T-helper 17 cell (primary cell): ENCODE measurements at regions not wholly inside any gene's neighbourhood (a gene's known extent, or its start where the extent isn't known, plus 50 kb on each side); places are given as distances from the start of the nearest gene placed in this dataset.
A peak's percentile ranks its signal among the peaks of the same experiment; 100 is the strongest.
"Not testable (repeated sequence)": the region's sequence is repeated elsewhere in the genome, so short reads cannot be mapped to it uniquely, and the experiment has no call there.

ENCODE experiments used
- ATAC-seq: fragments of 150-1000 bp; cut with Tn5 transposase; 2 replicates; pipeline ENCODE4 v1.10.0; 2021; ENCODE audit warnings: mild to moderate bottlenecking, moderate library complexity
- DNase-seq, 3 donors: peaks; one replicate each; pipeline versions ENCODE4 v3.0.0 to v3.0.0-alpha.2; 2020 to 2021
- H3K9me3 ChIP-seq: one replicate; pipeline ENCODE4 v1.7.0; 2013; ENCODE audit warnings: low read length, mild to moderate bottlenecking; ENCODE audit not compliant: control insufficient read depth, poor library complexity, severe bottlenecking
- H3K27ac Mint-ChIP-seq: one replicate; pipeline ENCODE4 v1.8.0; 2022; ENCODE audit warnings: mild to moderate bottlenecking, moderate library complexity, mixed read lengths
- H3K27me3 Mint-ChIP-seq: one replicate; pipeline ENCODE4 v1.8.0; 2022; ENCODE audit warnings: mixed read lengths
- H3K36me3 Mint-ChIP-seq: one replicate; pipeline ENCODE4 v1.8.0; 2022; ENCODE audit warnings: low read depth, mixed read lengths
- H3K4me1 Mint-ChIP-seq: one replicate; pipeline ENCODE4 v1.8.0; 2022; ENCODE audit warnings: mild to moderate bottlenecking, mixed read lengths
- H3K4me3 Mint-ChIP-seq: one replicate; pipeline ENCODE4 v1.8.0; 2022; ENCODE audit warnings: mild to moderate bottlenecking, moderate library complexity, mixed read lengths

DNA sequence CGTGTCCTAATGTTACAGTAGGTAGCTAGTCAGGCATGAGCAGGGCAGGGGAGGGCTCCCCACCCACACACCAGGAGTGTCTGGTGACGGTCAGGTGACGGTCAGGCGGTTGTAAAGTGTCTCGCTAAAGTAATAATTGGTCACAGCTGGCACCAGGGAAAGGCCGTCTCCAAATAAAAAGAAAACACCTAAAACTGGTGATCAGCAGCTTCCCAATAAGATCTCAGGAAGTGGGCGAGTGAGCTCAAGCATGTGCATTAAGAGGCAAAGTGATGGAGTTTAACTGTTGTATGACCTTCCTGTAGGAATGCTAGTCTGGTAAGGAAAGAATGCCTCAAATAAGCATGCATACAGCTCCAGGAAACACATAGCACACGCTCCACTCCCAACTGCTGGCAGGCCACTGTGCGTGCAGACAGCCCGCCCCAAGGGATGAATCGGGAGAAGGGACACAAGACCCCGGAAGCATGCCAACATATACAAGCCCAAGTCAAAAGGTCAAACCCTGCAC is 177.1 kb downstream of the RNF144A start:
- Mint-ChIP-seq H3K36me3 (no peaks in the 10 kb centered on the region), H3K4me3 (no peak overlapping the region), H3K4me1 (peaks cover 12% of the 10 kb centered on the region), H3K27ac (no peak overlapping the region), H3K27me3 (no peaks in the 10 kb centered on the region)
- DNase-seq (no peak), ATAC-seq (no peak)
- no peaks in the 10 kb centered on the region for H3K9me3 ChIP-seq

DNA sequence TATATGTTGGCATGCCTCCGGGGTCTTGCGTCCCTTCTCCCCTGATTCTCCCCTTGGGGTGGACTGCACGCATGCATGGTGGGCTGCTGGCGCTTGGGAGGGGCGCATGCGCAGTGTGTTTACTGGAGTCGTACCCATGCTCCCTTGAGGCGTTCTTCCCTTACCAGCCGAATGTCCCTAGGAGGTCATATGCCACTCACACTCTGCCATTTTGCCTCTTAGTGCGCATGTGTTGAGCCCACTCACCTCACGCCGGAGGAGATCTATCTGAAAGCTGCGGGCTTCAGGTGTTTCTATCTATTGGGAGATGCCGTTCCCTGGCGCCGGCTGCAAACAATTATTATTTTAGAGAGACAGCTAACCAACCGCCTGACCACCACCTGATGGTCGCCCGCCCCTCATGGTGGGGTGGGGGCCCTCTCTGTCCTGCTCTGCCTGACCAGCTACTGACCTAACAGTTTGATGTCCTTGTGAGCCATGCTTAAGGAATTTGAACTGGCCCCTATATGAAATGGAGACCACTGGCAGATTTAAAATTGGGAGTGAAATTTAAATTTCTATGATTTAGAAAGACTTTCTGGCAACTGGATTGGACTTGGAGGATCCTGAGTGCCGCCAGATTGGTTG is 179.6 kb downstream of the RNF144A start:
- H3K36me3 Mint-ChIP-seq = no peaks in the 10 kb centered on the region
- DNase-seq = no peak
- peak overlapping the region; percentile 69 for H3K27ac Mint-ChIP-seq
- peaks cover 12% of the 10 kb centered on the region for H3K4me1 Mint-ChIP-seq
- no peaks in the 10 kb centered on the region for H3K27me3 Mint-ChIP-seq
- no peaks in the 10 kb centered on the region for H3K9me3 ChIP-seq
- no peak for ATAC-seq
- no peak overlapping the region for H3K4me3 Mint-ChIP-seq

DNA sequence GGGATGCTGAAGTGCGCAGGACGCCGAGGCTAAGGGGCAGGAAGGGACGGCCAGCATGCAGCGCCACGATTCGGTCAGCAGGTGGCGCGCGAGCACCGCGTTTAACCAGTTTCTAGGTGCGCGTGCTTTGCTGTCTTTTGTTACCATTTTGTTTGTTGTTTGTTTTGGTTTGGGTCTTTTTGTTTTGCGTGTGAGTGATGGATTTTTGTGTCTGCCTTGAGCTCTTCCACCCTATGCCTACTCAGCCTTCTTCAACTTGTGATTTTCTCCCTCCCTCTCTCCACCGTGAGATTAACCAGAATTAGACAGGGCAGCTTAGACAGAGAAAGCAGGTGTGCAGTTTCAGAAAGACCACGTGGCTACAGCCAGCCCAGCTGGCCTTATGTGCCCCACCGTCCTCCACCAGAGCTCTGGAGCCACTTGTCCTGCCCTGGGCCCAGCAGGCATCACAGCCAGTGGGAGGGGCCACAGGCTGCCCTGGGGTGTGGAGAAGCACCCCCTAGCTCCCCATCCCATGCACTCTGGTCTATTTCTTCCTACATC is 180.2 kb downstream of the RNF144A start:
- DNase-seq (peak; percentile 56 to 69 (median 58)), ATAC-seq (peak; percentile 97)
- peak overlapping the region; percentile 69 for H3K27ac Mint-ChIP-seq
- no peaks in the 10 kb centered on the region for H3K9me3 ChIP-seq
- H3K4me1 Mint-ChIP-seq = peaks cover 12% of the 10 kb centered on the region
- H3K4me3 Mint-ChIP-seq = peak overlapping the region; percentile 52
- no peaks in the 10 kb centered on the region for H3K36me3 Mint-ChIP-seq
- no peaks in the 10 kb centered on the region for H3K27me3 Mint-ChIP-seq

DNA sequence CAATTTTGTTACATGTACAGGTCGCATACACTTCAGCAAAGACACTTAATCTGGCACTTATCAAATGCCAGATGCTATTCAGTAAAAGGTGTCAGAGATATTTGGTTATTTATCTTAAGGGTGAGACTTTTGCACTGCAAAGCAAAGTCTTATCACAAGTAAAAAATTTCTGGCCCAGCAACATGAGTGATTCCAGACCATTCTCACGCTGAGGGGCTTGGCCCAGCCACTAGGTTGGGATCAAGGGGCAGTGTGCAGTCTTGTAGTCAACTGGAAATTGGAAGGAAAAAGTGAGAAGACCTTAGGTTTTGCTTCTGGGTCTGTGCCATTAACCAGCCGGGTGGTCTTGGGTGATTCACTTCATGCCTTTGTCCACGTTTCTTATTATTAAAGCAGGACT is 181.6 kb downstream of the RNF144A start:
- no peaks in the 10 kb centered on the region for H3K9me3 ChIP-seq
- H3K4me3 Mint-ChIP-seq = no peak overlapping the region
- H3K27me3 Mint-ChIP-seq = peaks cover 8% of the 10 kb centered on the region
- no peak for DNase-seq
- H3K36me3 Mint-ChIP-seq = peaks cover 3% of the 10 kb centered on the region
- H3K27ac Mint-ChIP-seq = no peak overlapping the region
- ATAC-seq = no peak
- peaks cover 8% of the 10 kb centered on the region for H3K4me1 Mint-ChIP-seq

DNA sequence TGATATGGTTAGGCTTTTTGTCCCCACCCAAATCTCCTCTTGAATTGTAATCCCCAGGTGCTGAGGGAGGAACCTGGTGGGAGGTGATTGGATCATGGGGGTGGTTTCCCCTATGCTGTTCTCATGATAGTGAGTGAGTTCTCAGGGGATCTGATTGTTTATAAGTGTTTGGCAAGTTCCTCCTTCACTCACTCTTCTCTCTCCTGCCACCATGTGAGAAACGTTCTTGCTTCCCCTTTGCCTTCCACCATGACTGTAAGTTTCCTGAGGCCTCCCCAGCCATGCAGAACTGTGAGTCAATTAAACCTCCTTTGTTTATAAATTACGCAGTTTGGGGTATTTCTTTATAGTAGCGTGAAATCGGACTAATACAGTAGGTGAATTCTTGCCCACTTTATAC is 182.5 kb downstream of the RNF144A start:
- not testable (repeated sequence) for H3K27me3 Mint-ChIP-seq, H3K4me3 Mint-ChIP-seq, H3K9me3 ChIP-seq, ATAC-seq, H3K36me3 Mint-ChIP-seq, DNase-seq, H3K4me1 Mint-ChIP-seq, H3K27ac Mint-ChIP-seq

DNA sequence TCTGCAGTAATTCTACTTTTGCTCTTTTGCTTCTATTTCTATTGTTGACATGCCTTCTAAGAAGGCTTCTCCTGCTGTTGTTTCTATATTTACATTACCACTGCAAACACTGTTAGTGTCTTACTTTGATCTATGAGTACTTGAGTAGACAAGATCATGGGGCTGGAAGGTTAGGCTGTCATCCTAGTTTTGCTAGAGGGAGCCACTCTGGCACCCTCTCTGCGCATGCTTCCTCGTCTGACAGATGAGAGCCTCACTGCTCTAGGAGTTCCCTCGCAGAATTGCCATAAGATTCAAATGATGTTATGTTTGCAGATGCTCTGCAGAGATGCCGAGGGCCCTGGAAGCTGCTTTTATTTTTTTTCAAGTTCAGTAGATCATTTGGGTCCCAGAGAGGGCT is 185.6 kb downstream of the RNF144A start:
- no peak for DNase-seq
- H3K9me3 ChIP-seq = no peaks in the 10 kb centered on the region
- Mint-ChIP-seq H3K36me3 (peaks cover 6% of the 10 kb centered on the region), H3K27ac (no peak overlapping the region), H3K4me1 (peaks cover 2% of the 10 kb centered on the region), H3K4me3 (no peak overlapping the region), H3K27me3 (peaks cover 8% of the 10 kb centered on the region)
- ATAC-seq = no peak

DNA sequence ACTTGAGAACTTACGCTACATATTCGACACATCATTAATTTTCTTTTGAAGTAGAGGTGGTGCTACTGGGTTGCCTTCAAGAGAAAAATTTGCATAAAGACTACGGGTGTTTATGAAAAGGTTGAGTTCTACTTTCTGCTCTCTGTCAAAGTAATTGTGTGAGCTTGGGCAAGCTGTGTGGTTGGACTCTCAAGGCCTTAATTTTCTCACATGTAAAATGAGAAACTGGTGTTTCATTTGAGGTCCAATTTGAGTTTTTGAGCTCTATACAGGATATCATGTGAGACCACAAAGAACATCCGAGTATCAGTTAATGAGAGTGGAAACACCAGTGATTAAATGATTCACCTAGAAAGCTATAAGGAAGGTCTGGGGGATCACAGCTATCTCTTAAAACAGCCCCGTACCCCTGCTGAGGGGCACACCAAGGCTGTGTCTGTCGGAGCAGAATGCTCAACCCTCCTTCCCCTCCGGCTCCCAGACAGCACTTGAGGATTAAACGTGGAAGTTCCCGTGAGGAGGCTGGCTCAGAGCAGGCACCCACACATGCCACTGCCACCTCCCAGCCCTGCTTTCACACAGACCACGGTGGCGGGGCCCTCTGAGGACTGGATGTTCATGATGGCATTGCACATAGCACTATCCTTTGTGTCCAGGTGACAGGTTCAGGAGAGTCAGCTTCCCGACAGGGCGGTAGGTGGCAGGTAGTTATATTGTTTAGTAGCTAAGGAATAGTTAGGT is 191.8 kb downstream of the RNF144A start:
- Mint-ChIP-seq H3K4me3 (no peak overlapping the region), H3K36me3 (peaks cover 3% of the 10 kb centered on the region), H3K27ac (no peak overlapping the region)

DNA sequence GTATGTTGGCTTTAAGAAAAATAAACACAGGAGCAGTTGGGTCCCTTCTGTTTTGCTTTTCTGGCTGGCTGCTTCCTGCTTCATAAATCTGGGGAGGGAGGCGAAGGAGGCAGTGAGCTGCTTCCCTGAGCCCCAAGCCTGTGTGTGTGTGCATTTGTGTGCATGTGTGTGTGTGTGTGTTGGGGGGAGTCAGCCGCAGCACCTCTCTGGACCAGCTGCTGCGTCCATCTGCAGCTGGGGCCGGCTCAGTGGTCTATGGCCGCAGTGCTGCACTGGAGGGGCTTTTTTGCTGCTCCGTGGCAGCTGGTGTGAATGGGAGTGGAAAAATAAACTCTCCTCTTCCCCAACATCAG is 192.3 kb downstream of the RNF144A start:
- no peaks in the 10 kb centered on the region for H3K9me3 ChIP-seq
- Mint-ChIP-seq H3K4me3 (no peak overlapping the region), H3K27me3 (no peaks in the 10 kb centered on the region), H3K27ac (no peak overlapping the region), H3K36me3 (peaks cover 3% of the 10 kb centered on the region), H3K4me1 (peaks cover 2% of the 10 kb centered on the region)
- ATAC-seq = no peak
- no peak for DNase-seq

More for the DNA sequence above, 191.8 kb downstream of the RNF144A start:
- DNase-seq (no peak), ATAC-seq (no peak)
- H3K9me3 ChIP-seq = no peaks in the 10 kb centered on the region
- no peaks in the 10 kb centered on the region for H3K27me3 Mint-ChIP-seq
- peaks cover 2% of the 10 kb centered on the region for H3K4me1 Mint-ChIP-seq

DNA sequence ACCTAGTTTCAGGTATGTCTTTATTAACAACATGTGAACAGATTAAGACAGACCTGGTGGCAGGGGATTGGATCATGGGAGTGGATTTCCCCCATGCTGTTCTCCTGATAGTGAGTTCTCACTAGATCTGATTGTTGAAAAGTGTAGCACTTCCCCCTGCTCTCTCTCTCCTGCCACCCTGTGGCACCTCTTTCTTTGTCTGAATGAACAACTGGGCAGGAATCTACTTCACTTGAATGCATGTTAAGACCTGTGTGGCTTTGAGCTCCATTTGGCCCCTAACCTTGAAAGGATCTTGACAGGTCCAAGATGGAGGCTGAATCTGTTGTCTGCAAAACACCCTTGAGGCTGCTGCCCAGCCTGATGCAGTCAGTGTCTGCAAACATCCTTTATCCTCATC is 194.4 kb downstream of the RNF144A start:
- DNase-seq (no peak), ATAC-seq (no peak)
- Mint-ChIP-seq H3K27me3 (no peaks in the 10 kb centered on the region), H3K27ac (no peak overlapping the region), H3K36me3 (peaks cover 2% of the 10 kb centered on the region), H3K4me1 (no peaks in the 10 kb centered on the region), H3K4me3 (no peak overlapping the region)
- H3K9me3 ChIP-seq = no peaks in the 10 kb centered on the region

DNA sequence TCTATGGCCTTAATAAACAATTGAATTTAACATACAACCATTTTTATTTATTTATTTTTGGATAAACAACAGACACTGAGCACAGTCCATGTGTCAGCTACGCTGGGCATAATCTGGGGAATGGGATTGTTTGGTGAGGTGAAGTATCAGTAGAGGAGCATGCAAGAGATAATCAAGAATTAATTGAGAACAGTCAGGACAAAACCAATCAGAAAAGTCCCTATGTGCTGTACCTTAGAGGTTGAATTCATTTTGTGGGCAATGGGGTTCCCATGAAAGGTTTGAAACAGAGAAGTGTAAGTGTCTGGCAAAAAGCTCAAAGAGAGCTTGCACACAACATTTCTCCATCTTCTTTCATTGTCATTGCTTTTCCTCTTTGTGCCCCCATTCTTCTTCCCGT is 198.2 kb downstream of the RNF144A start:
- DNase-seq = no peak
- Mint-ChIP-seq H3K27me3 (no peaks in the 10 kb centered on the region), H3K36me3 (peaks cover 2% of the 10 kb centered on the region), H3K4me3 (no peak overlapping the region), H3K4me1 (no peaks in the 10 kb centered on the region), H3K27ac (no peak overlapping the region)
- no peak for ATAC-seq
- H3K9me3 ChIP-seq = no peaks in the 10 kb centered on the region

DNA sequence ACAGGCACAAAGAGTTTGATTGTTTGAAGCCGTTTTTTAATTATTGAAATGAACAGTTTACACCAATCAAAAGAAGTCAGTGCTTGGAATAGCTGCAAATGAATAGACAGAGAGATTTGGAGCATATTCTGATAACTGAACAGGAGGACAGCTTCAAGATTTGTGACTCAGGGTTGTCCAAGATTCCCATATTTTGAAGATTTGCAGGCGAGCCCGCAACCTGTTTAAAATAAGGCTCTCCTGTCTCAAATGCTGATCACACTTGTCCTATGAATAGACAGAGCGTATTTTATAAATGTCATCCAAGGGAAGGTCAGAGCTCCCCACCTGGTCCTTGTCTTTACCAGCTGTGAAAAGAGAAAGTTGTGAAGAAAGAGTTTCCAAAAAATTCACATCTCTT is 198.7 kb downstream of the RNF144A start:
- DNase-seq (no peak), ATAC-seq (no peak)
- H3K4me1 Mint-ChIP-seq = no peaks in the 10 kb centered on the region
- H3K27me3 Mint-ChIP-seq = no peaks in the 10 kb centered on the region
- H3K9me3 ChIP-seq = no peaks in the 10 kb centered on the region
- no peak overlapping the region for H3K27ac Mint-ChIP-seq
- peaks cover 2% of the 10 kb centered on the region for H3K36me3 Mint-ChIP-seq
- H3K4me3 Mint-ChIP-seq = no peak overlapping the region

DNA sequence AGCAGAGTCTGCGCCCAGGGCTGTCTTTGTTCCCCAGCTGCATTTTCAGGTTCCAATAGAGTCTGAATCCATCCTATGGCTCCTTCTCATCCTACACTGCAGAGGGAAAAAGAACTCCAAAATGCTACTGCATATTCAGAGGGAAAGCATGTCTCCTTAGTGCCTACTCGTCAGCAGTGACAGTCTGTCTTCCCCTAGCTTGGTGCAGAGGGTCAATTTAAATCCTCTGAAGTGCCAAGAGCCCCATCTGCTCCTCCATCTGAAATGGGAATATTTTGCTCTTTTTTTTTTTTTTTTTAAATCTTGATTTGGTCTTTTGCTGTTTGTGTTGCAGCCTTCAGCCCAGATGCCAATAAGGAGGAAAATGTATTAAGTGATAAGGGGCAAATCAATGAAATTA is 199.3 kb downstream of the RNF144A start:
- H3K4me3 Mint-ChIP-seq = no peak overlapping the region
- no peak overlapping the region for H3K27ac Mint-ChIP-seq
- peaks cover 2% of the 10 kb centered on the region for H3K36me3 Mint-ChIP-seq
- H3K9me3 ChIP-seq = no peaks in the 10 kb centered on the region
- ATAC-seq (no peak), DNase-seq (no peak)
- no peaks in the 10 kb centered on the region for H3K27me3 Mint-ChIP-seq
- H3K4me1 Mint-ChIP-seq = no peaks in the 10 kb centered on the region

DNA sequence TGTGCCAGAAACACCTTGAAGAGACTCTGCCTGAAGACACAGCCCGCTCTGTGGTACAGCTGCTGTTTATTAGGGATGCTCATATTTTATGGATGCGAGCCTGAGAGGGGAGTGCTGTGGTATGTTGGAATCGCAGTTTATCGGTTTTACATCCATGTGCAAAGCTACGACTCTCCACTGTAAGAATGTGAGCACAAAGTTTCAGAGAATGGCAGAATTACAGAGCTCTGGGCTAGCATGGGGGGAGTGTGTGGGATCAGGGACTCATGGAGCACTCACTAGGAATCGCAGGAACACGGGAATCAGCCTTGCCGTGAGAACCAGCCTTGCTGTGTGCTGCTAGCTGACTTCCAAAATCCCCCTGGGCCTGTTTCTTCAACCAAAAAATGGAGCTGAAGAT is 199.9 kb downstream of the RNF144A start:
- no peaks in the 10 kb centered on the region for H3K27me3 Mint-ChIP-seq
- H3K4me3 Mint-ChIP-seq = no peak overlapping the region
- DNase-seq = no peak
- H3K4me1 Mint-ChIP-seq = no peaks in the 10 kb centered on the region
- no peak for ATAC-seq
- no peak overlapping the region for H3K27ac Mint-ChIP-seq
- H3K36me3 Mint-ChIP-seq = peaks cover 2% of the 10 kb centered on the region
- H3K9me3 ChIP-seq = no peaks in the 10 kb centered on the region
